H1 (cell line): ENCODE measurements at regions not wholly inside any gene's neighbourhood (a gene's known extent, or its start where the extent isn't known, plus 50 kb on each side); places are given as distances from the start of the nearest gene placed in this dataset.

Source experiments
- CTCF ChIA-PET: fragments of 300-600 bp; sonication (Branson Sonifier 250); formaldehyde crosslinking; loops from one replicate; lab custom pipeline; 2021; ENCODE audit not compliant: partially characterized antibody; lab: Charles Lee
- POLR2A ChIA-PET: fragments of 300-600 bp; sonication (Branson Sonifier 250); formaldehyde crosslinking; loops from one replicate; lab custom pipeline; 2021; ENCODE audit warnings: inconsistent platforms; ENCODE audit not compliant: partially characterized antibody; lab: Charles Lee
- DNase-seq, 2 experiments: peaks; one replicate each; pipeline versions ENCODE4 v3.0.0 to v3.0.0-alpha.2; 2010 to 2022; ENCODE audit warnings: low spot score in 2 of 2, low read depth in 1 of 2, mixed read lengths in 1 of 2
- FAIRE-seq: peaks from 2 replicates; lab custom pipeline; 2011; peaks lifted over from hg19 to GRCh38; lab: Jason Lieb, UNC
- H2AFZ ChIP-seq: 2 replicates; pipeline ENCODE4 v1.8.1; 2012; ENCODE audit warnings: low read length, inconsistent platforms
- H2AK5ac ChIP-seq: 2 replicates; pipeline ENCODE4 v1.6.1; 2013; ENCODE audit warnings: low read depth, low read length
- H2BK120ac ChIP-seq: replicated peaks from 2 replicates; pipeline ENCODE3; 2013; ENCODE audit warnings: low read depth, low read length, inconsistent platforms
- H2BK12ac ChIP-seq: 2 replicates; pipeline ENCODE4 v1.6.1; 2013; ENCODE audit warnings: low read depth, low read length
- H2BK15ac ChIP-seq: 2 replicates; pipeline ENCODE4 v1.6.1; 2013; ENCODE audit warnings: low read length
- H2BK20ac ChIP-seq: 2 replicates; pipeline ENCODE4 v1.6.1; 2013; ENCODE audit warnings: low read length
- H2BK5ac ChIP-seq: 2 replicates; pipeline ENCODE4 v1.6.1; 2013; ENCODE audit warnings: low read depth, low read length
- H3K14ac ChIP-seq: 2 replicates; pipeline ENCODE4 v1.6.1; 2013; ENCODE audit warnings: inconsistent platforms; ENCODE audit not compliant: insufficient read length
- H3K18ac ChIP-seq: 2 replicates; pipeline ENCODE4 v1.6.1; 2013; ENCODE audit warnings: low read length; ENCODE audit errors: extremely low read depth
- H3K23ac ChIP-seq: 2 replicates; pipeline ENCODE4 v1.6.1; 2013; ENCODE audit warnings: inconsistent platforms; ENCODE audit not compliant: insufficient read length
- H3K23me2 ChIP-seq: 2 replicates; pipeline ENCODE4 v1.6.1; 2013; ENCODE audit warnings: low read depth, low read length
- H3K27ac ChIP-seq: 2 replicates; pipeline ENCODE4 v1.6.1; 2011; ENCODE audit warnings: low read depth, low read length, inconsistent platforms
- H3K27me3 ChIP-seq, 4 experiments: replicated peaks in 1 of 4; 1 replicate in 1 of 4; 2 replicates in 3 of 4; pipeline versions ENCODE4 v1.6.1 to v1.8.1; 2011 to 2013; ENCODE audit warnings: low read length in 3 of 4, mild to moderate bottlenecking in 3 of 4, inconsistent platforms in 2 of 4, mixed read lengths in 2 of 4, moderate library complexity in 1 of 4; ENCODE audit not compliant: control insufficient read depth in 3 of 4, insufficient read depth in 3 of 4; ENCODE audit errors: extremely low read depth in 1 of 4
- H3K36me3 ChIP-seq, 4 experiments: 2 replicates each; pipeline versions ENCODE4 v1.6.1 to v1.8.1; 2011 to 2013; ENCODE audit warnings: mild to moderate bottlenecking in 4 of 4, low read length in 3 of 4, moderate library complexity in 2 of 4, control low read depth in 1 of 4, inconsistent platforms in 1 of 4; ENCODE audit not compliant: insufficient read depth in 4 of 4, control insufficient read depth in 2 of 4
- H3K4ac ChIP-seq: replicated peaks from 2 replicates; pipeline ENCODE3; 2013; ENCODE audit warnings: low read length, low read depth, mixed read lengths, inconsistent platforms; ENCODE audit not compliant: insufficient read length
- H3K4me1 ChIP-seq, 4 experiments: replicated peaks in 1 of 4; 1 replicate in 1 of 4; 2 replicates in 3 of 4; pipeline versions ENCODE4 v1.6.1 to v1.8.1; 2011 to 2013; ENCODE audit warnings: low read length in 3 of 4, inconsistent platforms in 2 of 4, mixed read lengths in 1 of 4; ENCODE audit not compliant: insufficient read depth in 4 of 4, control insufficient read depth in 3 of 4
- H3K4me2 ChIP-seq, 2 experiments: 2 replicates each; pipeline versions ENCODE4 v1.6.1 to v1.8.1; 2011 to 2013; ENCODE audit warnings: low read depth in 2 of 2, low read length in 2 of 2, control low read depth in 1 of 2, inconsistent platforms in 1 of 2, mild to moderate bottlenecking in 1 of 2; ENCODE audit not compliant: insufficient read depth in 1 of 2
- H3K4me3 ChIP-seq, 4 experiments: fragments of 200-600, 300-600 bp in 1 of 4; sonication (generic), shearing (Covaris generic), sonication (Bioruptor Twin) in 1 of 4; 2 replicates each; pipeline versions ENCODE4 v1.5.1 to v1.8.1; 2011 to 2016; ENCODE audit warnings: low read length in 4 of 4, low read depth in 3 of 4, control low read depth in 2 of 4, inconsistent platforms in 2 of 4, mild to moderate bottlenecking in 2 of 4, mixed read lengths in 1 of 4, moderate library complexity in 1 of 4; ENCODE audit not compliant: insufficient read depth in 2 of 4; ENCODE audit errors: extremely low read depth in 1 of 4
- H3K56ac ChIP-seq: replicated peaks from 2 replicates; pipeline ENCODE3; 2013; ENCODE audit warnings: low read depth, mild to moderate bottlenecking, mixed read lengths, low read length, inconsistent platforms; ENCODE audit not compliant: insufficient read length
- H3K79me1 ChIP-seq: 2 replicates; pipeline ENCODE4 v1.6.1; 2013; ENCODE audit warnings: low read depth, low read length, control low read depth
- H3K79me2 ChIP-seq, 2 experiments: 2 replicates each; pipeline versions ENCODE4 v1.6.1 to v1.8.1; 2012 to 2013; ENCODE audit warnings: low read length in 2 of 2, mild to moderate bottlenecking in 2 of 2, inconsistent platforms in 1 of 2; ENCODE audit not compliant: insufficient read depth in 2 of 2, control insufficient read depth in 1 of 2
- H3K9ac ChIP-seq, 4 experiments: replicated peaks in 1 of 4; 1 replicate in 1 of 4; 2 replicates in 3 of 4; pipeline versions ENCODE4 v1.6.1 to v1.8.1; 2011 to 2013; ENCODE audit warnings: low read depth in 3 of 4, low read length in 3 of 4, control low read depth in 2 of 4, mild to moderate bottlenecking in 2 of 4, moderate library complexity in 2 of 4, inconsistent platforms in 1 of 4; ENCODE audit errors: extremely low read depth in 1 of 4
- H3K9me3 ChIP-seq, 2 experiments: 2 replicates each; pipeline versions ENCODE4 v1.6.1 to v1.8.1; 2012 to 2013; ENCODE audit warnings: mild to moderate bottlenecking in 2 of 2, moderate library complexity in 2 of 2, control low read depth in 1 of 2, inconsistent platforms in 1 of 2, low read depth in 1 of 2, low read length in 1 of 2, mixed read lengths in 1 of 2; ENCODE audit not compliant: insufficient read depth in 2 of 2
- H4K20me1 ChIP-seq, 2 experiments: replicated peaks in 1 of 2; 2 replicates each; pipeline versions ENCODE3 to v1.8.1; 2011 to 2013; ENCODE audit warnings: inconsistent platforms in 2 of 2, low read length in 2 of 2, mild to moderate bottlenecking in 1 of 2; ENCODE audit not compliant: insufficient read depth in 2 of 2, control insufficient read depth in 1 of 2
- H4K5ac ChIP-seq: 2 replicates; pipeline ENCODE4 v1.6.1; 2013; ENCODE audit warnings: low read length, low read depth, mixed read lengths, inconsistent platforms; ENCODE audit not compliant: insufficient read length
- H4K8ac ChIP-seq: 2 replicates; pipeline ENCODE4 v1.8.0; 2013; ENCODE audit warnings: mild to moderate bottlenecking, moderate library complexity, low read length, inconsistent platforms; ENCODE audit not compliant: insufficient read depth; ENCODE audit errors: extremely low read depth
- H4K91ac ChIP-seq: replicated peaks from 2 replicates; pipeline ENCODE3; 2013; ENCODE audit warnings: low read length, mixed read lengths, inconsistent platforms; ENCODE audit not compliant: insufficient read length
- ASH2L ChIP-seq: fragments of 200-600, 300-600 bp; sonication (generic); IDR thresholded peaks from one replicate; pipeline ENCODE4 v1.7.1; 2017; ENCODE audit warnings: low read length
- BCL11A ChIP-seq, 2 experiments: IDR thresholded peaks; one replicate each; pipeline ENCODE4 v1.6.1; 2011; ENCODE audit warnings: low read depth in 2 of 2, low read length in 2 of 2, mild to moderate bottlenecking in 2 of 2
- BRCA1 ChIP-seq: IDR thresholded peaks from 2 replicates; pipeline ENCODE4 v1.6.1; 2012; ENCODE audit warnings: low read depth, low read length, improper control_type of control experiment
- CBX5 ChIP-seq: fragments of 300-800, 300-1000 bp; sonication (generic); IDR thresholded peaks from 2 replicates; pipeline ENCODE4 v1.7.1; 2016; ENCODE audit warnings: antibody characterized with exemption, low read length, low read depth
- CBX8 ChIP-seq: fragments of 300-800, 300-1000 bp; sonication (generic); IDR thresholded peaks from 2 replicates; pipeline ENCODE4 v1.7.1; 2016; ENCODE audit warnings: low read depth, low read length, borderline replicate concordance
- EGR1 ChIP-seq: IDR thresholded peaks from 2 replicates; pipeline ENCODE4 v1.6.1; 2011; ENCODE audit warnings: low read depth, low read length, borderline replicate concordance
- HDAC2 ChIP-seq, 2 experiments: fragments of 300-600 bp in 1 of 2; sonication (generic) in 1 of 2; IDR thresholded peaks; 2 replicates each; pipeline ENCODE4 v1.6.1; 2011 to 2012; ENCODE audit warnings: low read depth in 2 of 2, low read length in 2 of 2, mild to moderate bottlenecking in 2 of 2, moderate library complexity in 2 of 2, borderline replicate concordance in 1 of 2, inconsistent platforms in 1 of 2
- POLR2A ChIP-seq, 2 experiments: IDR thresholded peaks; 1 replicate in 1 of 2; 2 replicates in 1 of 2; pipeline ENCODE4 v1.6.1; 2011; ENCODE audit warnings: low read depth in 2 of 2, low read length in 2 of 2, mild to moderate bottlenecking in 2 of 2; ENCODE audit errors: control extremely low read depth in 1 of 2
- POLR2AphosphoS5 ChIP-seq: IDR thresholded peaks from 2 replicates; pipeline ENCODE4 v1.6.1; 2011; ENCODE audit warnings: low read depth, low read length
- RNF2 ChIP-seq: fragments of 200-900, 300-1000 bp; sonication (generic); IDR thresholded peaks from 2 replicates; pipeline ENCODE4 v1.7.1; 2016; ENCODE audit warnings: borderline replicate concordance, low read depth, mild to moderate bottlenecking, antibody characterized with exemption, low read length; ENCODE audit not compliant: poor library complexity, severe bottlenecking; ENCODE audit errors: missing control alignments
- TAF1 ChIP-seq: IDR thresholded peaks from 2 replicates; pipeline ENCODE4 v1.6.1; 2011; ENCODE audit warnings: mild to moderate bottlenecking, low read depth, low read length
- TAF7 ChIP-seq: optimal IDR thresholded peaks from 2 replicates; pipeline ENCODE3; 2011; ENCODE audit warnings: low read depth, mild to moderate bottlenecking, inconsistent platforms, low read length, moderate library complexity, borderline replicate concordance
- TEAD4 ChIP-seq: IDR thresholded peaks from 2 replicates; pipeline ENCODE4 v1.6.1; 2012; ENCODE audit warnings: low read depth, low read length, inconsistent platforms, mixed read lengths
- YY1 ChIP-seq: IDR thresholded peaks from 2 replicates; pipeline ENCODE4 v1.6.1; 2011; ENCODE audit warnings: low read depth, mild to moderate bottlenecking, low read length
- ZNF274 ChIP-seq: IDR thresholded peaks from 2 replicates; pipeline ENCODE4 v1.7.0; 2012; ENCODE audit warnings: low read length, borderline replicate concordance; ENCODE audit errors: extremely low read depth
- WGBS, 2 experiments: shearing (Covaris generic) in 1 of 2; methylation state at CpG; one replicate each; pipeline versions ENCODE4 v1.1.6 to v1.1.7; 2013 to 2015; ENCODE audit warnings: low lambda C conversion rate in 2 of 2, mixed read lengths in 2 of 2, inconsistent platforms in 1 of 2, low coverage in 1 of 2, missing lambda C conversion rate in 1 of 2; ENCODE audit not compliant: insufficient replicate concordance in 2 of 2, insufficient coverage in 1 of 2, insufficient read length in 1 of 2; ENCODE audit errors: extremely low coverage in 1 of 2, missing lambda C conversion rate in 1 of 2; 5-methylcytosine and 5-hydroxymethylcytosine counted together
- TF ChIP-seq, protein P1 (sequence below): IDR thresholded peaks from 2 replicates; pipeline ENCODE4 v1.6.1; 2011; ENCODE audit warnings: low read depth, mild to moderate bottlenecking, low read length; ENCODE audit not compliant: insufficient read depth

DNA sequence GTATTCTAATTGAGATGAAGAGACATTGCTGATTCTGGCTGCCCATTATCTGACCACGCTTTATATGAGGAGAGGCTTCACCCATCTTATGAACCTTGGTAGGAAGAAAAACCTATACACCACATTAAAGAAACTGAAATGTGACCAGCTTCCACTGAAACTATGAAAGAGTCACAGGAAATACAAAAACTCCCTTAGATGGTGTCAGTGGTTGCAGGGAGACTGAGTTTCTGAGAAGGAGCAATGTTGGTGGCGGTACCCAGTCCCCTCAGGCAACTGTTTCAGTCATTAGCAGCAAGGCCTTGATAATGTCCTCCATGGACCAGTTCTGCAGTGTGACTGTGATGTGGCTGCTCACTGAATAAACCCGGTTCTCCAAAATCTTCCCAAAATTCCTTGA lies 110.5 kb upstream of the FTMT start:
- Histone ChIP-seq H3K4me1 (no peaks in the 10 kb centered on the region), H3K36me3 (no peaks in the 10 kb centered on the region), H2AFZ (no peak overlapping the region), H2AK5ac (no peak overlapping the region), H3K27me3 (no peaks in the 10 kb centered on the region), H4K5ac (no peak overlapping the region), H3K23me2 (no peaks in the 10 kb centered on the region), H2BK12ac (no peak overlapping the region), H3K14ac (no peak overlapping the region), H3K23ac (no peak overlapping the region), H4K20me1 (no peaks in the 10 kb centered on the region), H4K8ac (no peak overlapping the region), H3K9me3 (no peaks in the 10 kb centered on the region), H3K4me2 (no peak overlapping the region), H2BK120ac (no peak overlapping the region), H2BK15ac (no peak overlapping the region), H3K79me2 (no peaks in the 10 kb centered on the region), H3K4me3 (no peak overlapping the region), H3K79me1 (no peaks in the 10 kb centered on the region), H3K4ac (no peak overlapping the region), H3K18ac (no peak overlapping the region), H3K27ac (no peak overlapping the region), H3K56ac (no peak overlapping the region), H2BK20ac (no peak overlapping the region), H2BK5ac (no peak overlapping the region), H4K91ac (no peak overlapping the region), H3K9ac (no peak overlapping the region)
- FAIRE-seq, result no peak
- CTCF ChIA-PET, result no interaction called here
- POLR2A ChIA-PET, result no interaction called here
- WGBS, 2 experiments, result 94% methylated on average over 3 of the region's 3 CpGs; no CpG with 5 or more reads in 1 of the 2 experiments
- DNase-seq, result no peak
- TF ChIP-seq HDAC2 (IDR thresholded peaks at IDR 0.05; ENCODE audit: borderline replicate concordance in 1 of 2, low read depth in 2 of 2, low read length in 2 of 2) (no peak), TEAD4 (no peak), POLR2AphosphoS5 (no peak), CBX5 (no peak), TAF1 (no peak), ASH2L (no peak), EGR1 (no peak), POLR2A (IDR thresholded peaks at IDR 0.05; ENCODE audit: control extremely low read depth in 1 of 2, low read depth in 2 of 2, low read length in 2 of 2) (no peak), CBX8 (no peak), TAF7 (no peak), YY1 (no peak), ZNF274 (no peak), RNF2 (no peak), BCL11A (IDR thresholded peaks at IDR 0.05; ENCODE audit: low read depth in 2 of 2, low read length in 2 of 2) (no peak), BRCA1 (no peak)
- TF ChIP-seq, protein P1, sequence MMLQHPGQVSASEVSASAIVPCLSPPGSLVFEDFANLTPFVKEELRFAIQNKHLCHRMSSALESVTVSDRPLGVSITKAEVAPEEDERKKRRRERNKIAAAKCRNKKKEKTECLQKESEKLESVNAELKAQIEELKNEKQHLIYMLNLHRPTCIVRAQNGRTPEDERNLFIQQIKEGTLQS, result no peak
